Natural killer cell (primary cell): ENCODE measurements at regions not wholly inside any gene's neighbourhood (a gene's known extent, or its start where the extent isn't known, plus 50 kb on each side); places are given as distances from the start of the nearest gene placed in this dataset.

Source experiments
- ATAC-seq, 3 donors: fragments of 150-1000 bp in 2 of 3; fragments of 200-7000 bp in 1 of 3; cut with Tn5 transposase; 1 replicate in 1 of 3; 2 replicates in 2 of 3; pipeline ENCODE4 v1.10.0; 2021; ENCODE audit warnings: mild to moderate bottlenecking in 2 of 3, moderate library complexity in 2 of 3
- DNase-seq, 2 donors: peaks; one replicate each; pipeline versions ENCODE4 v3.0.0 to v3.0.0-alpha.2; 2013 to 2021; ENCODE audit warnings: mixed read lengths in 1 of 2
- H3K27ac ChIP-seq: one replicate; pipeline ENCODE4 v1.5.1; 2013; ENCODE audit warnings: mild to moderate bottlenecking, low read length
- H3K27me3 ChIP-seq: one replicate; pipeline ENCODE4 v1.6.1; 2013; ENCODE audit warnings: low read length; ENCODE audit not compliant: control insufficient read depth, insufficient read depth
- H3K36me3 ChIP-seq: one replicate; pipeline ENCODE4 v1.6.1; 2013; ENCODE audit warnings: low read length; ENCODE audit not compliant: control insufficient read depth, insufficient read depth
- H3K4me1 ChIP-seq: one replicate; pipeline ENCODE4 v1.6.1; 2013; ENCODE audit warnings: low read length; ENCODE audit not compliant: control insufficient read depth, insufficient read depth
- H3K4me3 ChIP-seq: one replicate; pipeline ENCODE4 v1.5.1; 2013; ENCODE audit warnings: low read length
- H3K9me3 ChIP-seq: one replicate; pipeline ENCODE4 v1.6.1; 2013; ENCODE audit warnings: low read length; ENCODE audit not compliant: control insufficient read depth, insufficient read depth
- H3K27ac Mint-ChIP-seq, 2 donors: one replicate each; pipeline ENCODE4 v1.8.0; 2022; ENCODE audit warnings: mild to moderate bottlenecking in 2 of 2, mixed read lengths in 2 of 2, moderate library complexity in 1 of 2
- H3K27me3 Mint-ChIP-seq, 2 donors: one replicate each; pipeline ENCODE4 v1.8.0; 2022; ENCODE audit warnings: low read depth in 2 of 2, mixed read lengths in 2 of 2
- H3K36me3 Mint-ChIP-seq: one replicate; pipeline ENCODE4 v1.8.0; 2022; ENCODE audit warnings: mixed read lengths
- H3K4me1 Mint-ChIP-seq, 2 donors: one replicate each; pipeline ENCODE4 v1.8.0; 2022; ENCODE audit warnings: mixed read lengths in 2 of 2
- H3K4me3 Mint-ChIP-seq: one replicate; pipeline ENCODE4 v1.8.0; 2022; ENCODE audit warnings: mild to moderate bottlenecking, moderate library complexity, mixed read lengths
- H3K9me3 Mint-ChIP-seq, 2 donors: one replicate each; pipeline ENCODE4 v1.8.0; 2022; ENCODE audit warnings: mixed read lengths in 2 of 2
- CTCF ChIP-seq: fragments of 200-600 bp; IDR thresholded peaks from one replicate; pipeline ENCODE4 v1.8.0; 2022; ENCODE audit warnings: antibody characterized with exemption
- WGBS: methylation state at CpG from one replicate; pipeline ENCODE4 v1.1.7; 2013; ENCODE audit warnings: missing lambda C conversion rate; ENCODE audit not compliant: insufficient coverage; 5-methylcytosine and 5-hydroxymethylcytosine counted together
- intact Hi-C: fragments of 100-400 bp; cut with micrococcal nuclease; formaldehyde crosslinking; loops from one replicate; pipeline ENCODE4 v1.14.2; 2022

- intact Hi-C loops: no loop called here
- H3K36me3 Mint-ChIP-seq: peaks cover 12% of the 10 kb centered on the region
- H3K9me3 Mint-ChIP-seq: peaks cover 23 to 38% of the 10 kb centered on the region in 2 donors
- 89% methylated on average over 7 of the region's 7 CpGs for WGBS
- H3K4me3 Mint-ChIP-seq: no peak overlapping the region
- Histone ChIP-seq H3K9me3 (peaks cover 3% of the 10 kb centered on the region), H3K27ac (no peak overlapping the region), H3K4me1 (no peaks in the 10 kb centered on the region), H3K27me3 (no peaks in the 10 kb centered on the region), H3K36me3 (no peaks in the 10 kb centered on the region), H3K4me3 (no peak overlapping the region)
- ATAC-seq (no peak), DNase-seq (no peak)
- no peaks in the 10 kb centered on the region for H3K27me3 Mint-ChIP-seq
- TF ChIP-seq CTCF: no peak
- no peak overlapping the region for H3K27ac Mint-ChIP-seq
- no peaks in the 10 kb centered on the region for H3K4me1 Mint-ChIP-seq
These were observed 319.7 kb upstream of the POM121L12 start for GRCh38 chr7:52715701-52716100.

GRCh38 chr7:52712938-52713337 lies 322.5 kb upstream of the POM121L12 start:
- Mint-ChIP-seq H3K4me3 (no peak overlapping the region), H3K4me1 (no peaks in the 10 kb centered on the region), H3K9me3 (peaks cover 26 to 38% of the 10 kb centered on the region in 2 donors), H3K27ac (no peak overlapping the region), H3K36me3 (peaks cover 15% of the 10 kb centered on the region), H3K27me3 (no peaks in the 10 kb centered on the region)
- H3K36me3 ChIP-seq: no peaks in the 10 kb centered on the region
- H3K4me3 ChIP-seq: no peak overlapping the region
- intact Hi-C loops: no loop called here
- no peak for TF ChIP-seq CTCF
- no peaks in the 10 kb centered on the region for H3K27me3 ChIP-seq
- no peaks in the 10 kb centered on the region for H3K4me1 ChIP-seq
- H3K9me3 ChIP-seq: peaks cover 3% of the 10 kb centered on the region
- no peak for ATAC-seq
- DNase-seq: no peak
- 39% methylated on average over 2 of the region's 2 CpGs for WGBS
- no peak overlapping the region for H3K27ac ChIP-seq

- peaks cover 15% of the 10 kb centered on the region for H3K36me3 Mint-ChIP-seq
- no peak for TF ChIP-seq CTCF
- no peaks in the 10 kb centered on the region for H3K4me1 Mint-ChIP-seq
These were observed 323.5 kb upstream of the POM121L12 start for GRCh38 chr7:52711951-52712350.

GRCh38 chr7:52708846-52709245 lies 326.6 kb upstream of the POM121L12 start:
- 77% methylated on average over 3 of the region's 3 CpGs for WGBS
- no peak for DNase-seq
- TF ChIP-seq CTCF: no peak

More at GRCh38 chr7:52711951-52712350, 323.5 kb upstream of the POM121L12 start:
- WGBS: 8% methylated on average over 1 of the region's 1 CpG
- H3K27ac Mint-ChIP-seq: no peak overlapping the region
- no peaks in the 10 kb centered on the region for H3K27me3 ChIP-seq
- no peak overlapping the region for H3K27ac ChIP-seq
- intact Hi-C loops: no loop called here
- H3K4me3 Mint-ChIP-seq: no peak overlapping the region
- peaks cover 22 to 32% of the 10 kb centered on the region in 2 donors for H3K9me3 Mint-ChIP-seq
- peaks cover 3% of the 10 kb centered on the region for H3K9me3 ChIP-seq
- no peaks in the 10 kb centered on the region for H3K4me1 ChIP-seq
- no peaks in the 10 kb centered on the region for H3K27me3 Mint-ChIP-seq
- DNase-seq (no peak), ATAC-seq (no peak)
- H3K36me3 ChIP-seq: no peaks in the 10 kb centered on the region
- H3K4me3 ChIP-seq: no peak overlapping the region

More at GRCh38 chr7:52708846-52709245, 326.6 kb upstream of the POM121L12 start:
- peaks cover under 1% of the 10 kb centered on the region for H3K9me3 ChIP-seq
- Mint-ChIP-seq H3K4me3 (no peak overlapping the region), H3K27me3 (no peaks in the 10 kb centered on the region), H3K4me1 (no peaks in the 10 kb centered on the region), H3K27ac (no peak overlapping the region), H3K9me3 (peaks cover 18 to 25% of the 10 kb centered on the region in 2 donors), H3K36me3 (peaks cover 15% of the 10 kb centered on the region)
- intact Hi-C loops: no loop called here
- no peaks in the 10 kb centered on the region for H3K27me3 ChIP-seq
- H3K36me3 ChIP-seq: no peaks in the 10 kb centered on the region
- no peaks in the 10 kb centered on the region for H3K4me1 ChIP-seq
- no peak for ATAC-seq
- no peak overlapping the region for H3K4me3 ChIP-seq
- no peak overlapping the region for H3K27ac ChIP-seq
